Fibroblast of peridontal ligament (primary cell): ENCODE measurements at regions not wholly inside any gene's neighbourhood (a gene's known extent, or its start where the extent isn't known, plus 50 kb on each side); places are given as distances from the start of the nearest gene placed in this dataset.
"Not testable (repeated sequence)": the region's sequence is repeated elsewhere in the genome, so short reads cannot be mapped to it uniquely, and the experiment has no call there.

Experiments
- DNase-seq: peaks from one replicate; pipeline ENCODE4 v3.0.0-alpha.2; 2010; ENCODE audit errors: extremely low read depth

DNA sequence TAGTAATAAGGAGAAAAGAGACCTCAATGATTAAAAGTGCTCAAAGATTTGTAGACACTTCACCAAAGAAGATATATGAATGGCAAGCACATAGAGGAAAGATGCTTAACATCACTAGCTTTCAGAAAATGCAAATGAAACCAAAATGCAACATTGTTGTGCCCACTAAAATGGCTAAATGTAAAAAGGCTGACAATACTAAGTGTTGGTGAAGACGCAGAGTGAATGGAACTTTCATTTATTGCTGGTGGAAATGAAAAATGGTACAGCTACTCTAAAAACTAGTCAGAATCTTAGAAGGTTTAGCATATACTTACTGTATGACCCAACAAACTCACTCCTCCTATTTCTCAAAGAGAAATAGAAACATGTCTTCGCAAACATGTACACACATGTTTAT lies 212.9 kb upstream of the PITRM1 start:
- no peak for DNase-seq

- no peak for DNase-seq
Observed at GRCh38 chr10:3382092-3382491, 209.5 kb upstream of the PITRM1 start.

GRCh38 chr10:3380406-3381050 lies 207.9 kb upstream of the PITRM1 start:
- DNase-seq, result no peak

- no peak for DNase-seq
Observed at GRCh38 chr10:3376631-3377030, 204.0 kb upstream of the PITRM1 start.

GRCh38 chr10:3375505-3375904 lies 202.9 kb upstream of the PITRM1 start:
- DNase-seq, result no peak

GRCh38 chr10:3374914-3375313 lies 202.3 kb upstream of the PITRM1 start:
- DNase-seq, result no peak

DNA sequence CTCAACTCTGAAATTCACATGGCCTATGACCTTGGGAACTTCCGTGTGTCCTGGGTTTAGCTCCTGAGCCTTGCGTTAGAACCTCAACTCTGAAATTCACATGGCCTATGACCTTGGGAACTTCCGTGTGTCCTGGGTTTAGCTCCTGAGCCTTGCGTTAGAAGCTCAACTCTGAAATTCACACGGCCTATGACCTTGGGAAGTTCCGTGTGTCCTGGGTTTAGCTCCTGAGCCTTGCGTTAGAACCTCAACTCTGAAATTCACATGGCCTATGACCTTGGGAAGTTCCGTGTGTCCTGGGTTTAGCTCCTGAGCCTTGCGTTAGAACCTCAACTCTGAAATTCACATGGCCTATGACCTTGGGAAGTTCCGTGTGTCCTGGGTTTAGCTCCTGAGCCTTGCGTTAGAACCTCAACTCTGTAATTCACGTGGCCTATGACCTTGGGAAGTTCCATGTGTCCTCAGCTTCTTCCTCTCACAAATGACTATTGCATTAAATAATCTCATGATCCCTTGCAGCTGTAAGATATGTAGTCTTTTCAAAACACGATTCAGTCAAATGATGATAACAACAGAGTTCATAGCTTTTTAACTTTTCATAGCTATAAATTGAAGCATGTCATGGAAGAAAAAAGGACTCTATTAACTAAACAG lies 200.9 kb upstream of the PITRM1 start:
- DNase-seq, result not testable (repeated sequence)

GRCh38 chr10:3372281-3372680 lies 199.7 kb upstream of the PITRM1 start:
- peak; percentile 87 for DNase-seq

DNA sequence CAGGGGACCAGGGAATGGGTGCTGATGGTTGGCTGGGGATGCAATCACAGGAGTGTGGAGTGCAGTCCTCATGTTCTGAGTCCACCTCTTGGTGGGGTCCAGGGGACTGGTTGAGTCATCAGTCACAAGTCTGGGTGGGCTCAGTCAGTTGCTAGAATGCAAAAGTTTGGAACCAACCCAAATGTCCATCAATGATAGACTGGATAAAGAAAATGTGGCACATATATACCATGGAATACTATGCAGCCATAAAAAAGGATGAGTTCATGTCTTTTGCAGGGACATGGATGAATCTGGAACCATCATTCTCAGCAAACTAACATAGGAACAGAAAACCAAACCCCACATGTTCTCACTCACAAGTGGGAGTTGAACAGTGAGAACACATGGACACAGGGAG lies 199.0 kb upstream of the PITRM1 start:
- not testable (repeated sequence) for DNase-seq

DNA sequence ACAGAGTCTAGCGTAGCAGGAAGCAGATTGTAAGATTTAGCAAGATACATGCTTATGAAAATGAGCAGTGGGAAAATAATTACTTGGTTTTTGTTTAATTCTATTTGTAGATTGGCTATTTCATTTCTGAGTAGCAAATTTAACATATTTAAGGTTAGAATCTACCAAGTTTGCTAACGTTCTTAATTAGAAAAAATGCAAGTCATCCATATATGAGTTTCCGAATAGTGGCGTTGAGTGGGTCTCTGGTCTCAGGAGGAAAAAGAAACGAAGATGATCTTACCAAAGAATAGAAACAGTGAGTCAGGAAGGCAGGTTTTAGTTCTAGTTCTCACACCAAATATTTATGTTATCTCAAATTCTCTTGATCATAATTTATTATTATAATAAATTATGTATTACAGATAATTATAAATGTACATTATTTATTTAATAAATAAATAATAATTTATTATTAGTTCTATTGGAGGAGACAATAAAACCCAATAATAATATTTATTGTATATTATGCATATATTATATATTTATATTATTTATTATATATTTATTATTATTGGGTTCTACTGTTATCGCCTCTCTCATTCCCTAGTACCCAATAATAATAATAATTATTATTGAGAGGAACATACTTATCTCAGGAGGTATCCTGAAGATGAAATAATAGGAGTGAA lies 194.3 kb upstream of the PITRM1 start:
- no peak for DNase-seq

DNA sequence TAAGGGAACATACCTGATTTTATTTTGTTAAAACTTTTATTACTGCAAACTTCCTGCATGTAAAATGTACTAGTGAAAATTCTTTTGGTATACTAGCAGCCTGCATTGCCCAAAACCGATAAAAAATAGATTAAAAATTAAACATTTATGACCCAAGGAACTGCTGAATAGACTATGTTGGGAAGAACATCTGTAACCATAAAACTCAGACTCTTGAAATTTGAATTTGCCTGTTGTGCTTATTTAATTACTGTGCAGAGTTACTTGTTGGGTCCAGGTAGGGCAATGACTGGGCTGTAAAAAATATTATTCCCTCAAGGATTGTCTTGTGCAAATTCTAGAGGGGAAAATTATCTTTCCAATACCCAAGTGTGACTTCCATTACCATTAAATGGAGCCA lies 193.5 kb upstream of the PITRM1 start:
- DNase-seq, result no peak

- DNase-seq, result no peak
Observed at GRCh38 chr10:3365630-3366029, 193.0 kb upstream of the PITRM1 start.

GRCh38 chr10:3364768-3365480 lies 192.3 kb upstream of the PITRM1 start:
- DNase-seq, result no peak

DNA sequence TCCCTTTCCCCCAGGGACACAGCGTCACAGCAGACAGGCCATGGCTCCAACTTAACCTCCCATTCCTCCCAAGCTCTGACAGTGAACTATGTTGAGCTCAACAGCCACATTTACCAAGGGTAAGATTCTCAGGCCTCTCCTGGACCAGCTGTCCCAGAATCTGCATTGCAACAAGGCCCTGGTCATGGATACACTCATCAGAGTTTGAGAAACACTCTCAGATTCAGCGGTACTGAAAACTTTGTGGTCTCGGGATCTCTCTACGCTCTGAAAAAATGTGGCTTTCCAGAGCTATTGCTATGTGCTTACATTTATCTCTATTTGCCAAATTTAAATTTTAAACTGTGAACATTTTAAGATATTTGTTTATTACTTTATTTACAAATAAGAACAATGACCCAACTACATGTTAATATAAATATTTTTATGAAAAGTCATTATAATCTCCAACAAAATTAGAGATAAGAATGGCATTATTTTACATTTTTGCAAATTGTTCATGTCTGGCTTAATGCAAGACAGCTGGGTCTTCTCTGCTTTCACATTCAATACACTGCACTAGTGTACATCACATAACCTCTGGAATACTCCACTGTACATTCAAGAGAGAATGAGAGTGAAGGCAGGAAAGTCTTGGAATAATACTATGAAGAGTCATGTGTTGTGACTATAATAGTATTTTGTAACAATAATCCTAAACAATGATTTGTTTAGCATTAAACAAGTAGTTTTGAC lies 190.9 kb upstream of the PITRM1 start:
- peak; percentile 69 for DNase-seq

DNA sequence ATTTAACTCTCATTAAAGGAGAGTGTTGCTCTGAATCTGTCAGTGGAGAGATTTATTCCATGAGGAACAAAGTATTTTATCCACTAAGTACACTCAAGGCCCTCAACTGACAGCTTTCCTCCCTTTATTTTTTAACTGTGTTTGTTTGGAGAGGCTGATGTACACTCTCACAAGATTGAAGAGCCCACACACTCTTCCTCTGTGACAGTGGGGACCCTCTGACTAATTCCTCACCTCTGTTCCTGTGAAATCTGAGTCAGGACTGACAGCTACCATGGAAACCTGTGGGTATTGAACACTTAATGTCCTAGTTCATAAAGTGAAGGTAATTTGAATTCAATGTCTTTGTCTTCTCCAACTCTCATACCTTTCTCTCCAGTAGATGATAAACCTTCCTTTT lies 189.8 kb upstream of the PITRM1 start:
- DNase-seq, result no peak

DNA sequence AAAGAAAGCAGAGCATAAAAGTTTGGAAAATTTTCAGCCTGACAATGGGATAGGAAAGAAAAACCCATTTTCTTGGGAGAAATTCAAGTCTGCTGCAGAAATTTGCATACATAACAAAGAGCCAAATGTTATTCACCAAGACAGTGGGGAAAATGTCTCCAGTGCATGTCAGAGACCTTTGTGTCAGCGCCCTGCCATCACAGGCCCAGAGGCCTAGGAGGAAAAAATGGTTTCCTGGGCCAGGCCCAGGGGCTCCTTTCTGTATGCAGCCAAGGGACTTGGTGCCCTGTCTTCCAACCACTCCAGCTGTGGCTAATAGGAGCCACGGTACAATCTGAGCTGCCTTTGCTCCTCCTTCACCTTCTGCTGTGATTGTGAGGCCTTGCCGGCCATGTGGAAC lies 189.1 kb upstream of the PITRM1 start:
- no peak for DNase-seq

DNA sequence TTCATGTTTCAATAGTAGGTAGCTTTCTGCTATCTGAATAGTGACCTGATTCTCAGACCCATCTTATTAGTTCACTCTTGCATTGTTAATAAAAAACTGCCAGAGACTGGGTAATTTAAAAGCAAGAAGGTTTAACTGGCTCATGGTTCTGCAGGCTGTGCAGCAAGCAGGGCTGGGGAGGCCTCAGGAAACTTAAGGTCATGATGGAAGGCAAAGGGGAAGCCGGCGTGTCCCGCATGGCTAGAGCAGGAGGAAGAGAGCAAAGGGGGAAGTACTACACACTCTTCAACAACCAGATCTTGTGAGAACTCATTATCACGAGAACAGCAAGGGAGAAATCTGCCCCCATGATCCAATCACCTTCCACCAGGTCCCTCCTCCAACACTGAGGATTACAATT lies 185.2 kb upstream of the PITRM1 start:
- DNase-seq, result no peak

DNA sequence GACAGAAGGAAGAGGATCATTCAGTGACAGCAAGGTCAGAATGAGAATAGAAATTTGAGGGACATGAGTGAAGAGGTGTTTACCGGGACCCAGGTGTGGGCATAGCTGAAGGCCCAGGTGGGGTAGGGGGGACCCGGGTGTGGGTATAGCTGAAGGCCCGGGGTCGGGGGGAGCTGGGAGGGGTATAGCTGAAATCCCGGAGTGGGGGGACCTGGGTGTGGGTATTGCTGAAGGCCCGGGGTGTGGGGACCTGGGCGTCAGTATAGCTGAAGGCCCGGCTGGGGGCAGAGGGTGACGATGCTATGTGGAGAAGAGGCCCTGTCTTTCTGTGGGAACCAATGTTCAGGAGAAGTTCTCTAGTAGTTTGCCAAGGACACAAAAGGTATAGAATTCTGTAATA lies 183.0 kb upstream of the PITRM1 start:
- DNase-seq, result no peak

DNA sequence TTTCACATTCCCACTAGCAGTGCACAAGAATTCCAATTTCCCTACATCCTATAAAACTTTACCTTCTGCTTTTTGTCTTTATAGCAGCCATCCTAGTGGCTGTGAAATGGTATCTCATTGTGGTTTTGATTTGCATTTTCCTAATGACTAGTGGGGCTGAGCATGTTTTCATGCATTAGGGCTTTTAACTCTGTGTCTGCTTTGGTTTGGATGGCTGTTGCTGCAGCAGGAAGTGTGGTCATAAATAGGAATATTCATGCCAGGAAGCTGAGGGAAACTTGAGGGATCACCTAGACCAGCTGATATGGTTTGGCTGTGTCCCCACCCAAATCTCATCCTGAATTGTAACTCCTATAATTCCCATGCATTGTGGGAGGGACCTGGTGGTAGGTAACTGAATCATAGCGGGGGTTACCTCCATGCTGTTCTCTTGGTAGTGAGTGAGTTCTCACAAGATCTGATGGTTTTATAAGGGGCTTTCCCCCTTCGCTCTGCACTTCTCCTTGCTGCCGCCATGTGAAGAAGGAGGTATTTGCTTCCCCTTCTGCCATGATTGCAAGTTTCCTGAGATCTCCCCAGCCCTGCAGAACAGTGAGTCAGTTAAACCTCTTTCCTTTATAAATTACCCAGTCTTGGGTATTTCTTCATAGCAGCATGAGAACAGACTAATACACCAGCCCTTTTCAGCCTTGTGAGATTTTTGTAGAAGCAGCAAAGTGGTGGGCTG lies 181.8 kb upstream of the PITRM1 start:
- no peak for DNase-seq

DNA sequence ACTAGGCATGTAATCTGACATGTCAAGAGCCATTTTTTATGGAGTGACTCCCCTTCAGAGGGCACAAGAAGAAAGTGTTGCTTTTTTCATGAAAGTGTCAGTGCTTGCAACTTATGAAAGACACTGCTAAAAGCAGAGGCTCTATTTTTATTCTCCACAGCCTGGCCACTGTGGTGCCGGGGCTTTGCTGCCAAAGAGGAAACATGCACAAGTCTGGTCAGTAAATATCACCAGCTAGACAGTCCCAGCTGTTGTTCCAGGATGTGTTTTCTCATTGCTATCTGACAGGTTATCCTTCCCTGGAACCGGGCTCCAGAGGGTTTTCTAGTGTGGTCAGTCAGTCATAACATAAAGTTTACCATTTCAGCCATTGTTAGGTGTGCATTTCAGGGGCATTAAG lies 180.7 kb upstream of the PITRM1 start:
- DNase-seq, result no peak

- no peak for DNase-seq
Observed at GRCh38 chr10:3350617-3351258, 178.2 kb upstream of the PITRM1 start.
